Lower leg skin (tissue), 3 donors: ENCODE measurements at regions not wholly inside any gene's neighbourhood (a gene's known extent, or its start where the extent isn't known, plus 50 kb on each side); places are given as distances from the start of the nearest gene placed in this dataset.

Experiments used
- CTCF ChIP-seq, 3 donors: fragments of 450-650 bp; IDR thresholded peaks; one replicate each; pipeline ENCODE4 v1.5.1; 2016; ENCODE audit warnings: antibody characterized with exemption in 3 of 3, mild to moderate bottlenecking in 3 of 3, moderate library complexity in 2 of 3
- POLR2A ChIP-seq, 2 donors: fragments of 450-650 bp; IDR thresholded peaks; one replicate each; pipeline ENCODE4 v1.6.1; 2016 to 2017; ENCODE audit warnings: antibody characterized with exemption in 2 of 2, mild to moderate bottlenecking in 1 of 2, moderate library complexity in 1 of 2

DNA sequence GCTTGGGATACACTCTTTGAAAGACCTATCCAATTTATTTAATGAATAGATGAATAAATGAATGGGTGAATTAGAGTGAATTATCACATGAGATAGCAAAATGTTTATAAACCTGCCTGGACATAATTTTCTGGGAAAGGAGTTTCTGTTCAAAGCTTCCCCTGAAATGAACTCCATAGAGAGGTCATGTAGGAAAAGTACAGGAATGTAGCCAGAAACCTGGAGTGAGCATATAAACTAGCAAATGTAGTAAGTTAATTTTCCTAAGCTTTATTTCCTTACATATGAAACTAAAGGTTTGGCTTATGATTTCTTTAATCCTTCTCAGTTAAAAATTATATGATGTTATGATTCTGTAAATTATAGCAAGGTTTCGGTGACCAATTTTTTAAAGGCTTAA lies 380.3 kb upstream of the RSPO3 start:
- no peak for TF ChIP-seq CTCF (IDR thresholded peaks at IDR 0.05)
- TF ChIP-seq POLR2A (IDR thresholded peaks at IDR 0.05), result no peak
